ENCODE measurements at regions not wholly inside any gene's neighbourhood (a gene's known extent, or its start where the extent isn't known, plus 50 kb on each side); places are given as distances from the start of the nearest gene placed in this dataset.

GRCh38 chr6:15063253-15063853, 182.5 kb upstream of the JARID2 start (continued):
- TF ChIP-seq ZBTB33 (IDR thresholded peaks at IDR 0.05; ENCODE audit: borderline replicate concordance, low read depth) (no peak), ELF1 (IDR thresholded peaks at IDR 0.05) (no peak), MEF2A (IDR thresholded peaks at IDR 0.05; ENCODE audit: borderline replicate concordance, low read depth) (no peak), EP300 (IDR thresholded peaks at IDR 0.05; ENCODE audit: borderline replicate concordance in 1 of 2, low read depth in 1 of 2, low read length in 1 of 2) (no peak), MXI1 (IDR thresholded peaks at IDR 0.05; ENCODE audit: low read depth, low read length) (no peak)
- TF ChIP-seq, protein P1, sequence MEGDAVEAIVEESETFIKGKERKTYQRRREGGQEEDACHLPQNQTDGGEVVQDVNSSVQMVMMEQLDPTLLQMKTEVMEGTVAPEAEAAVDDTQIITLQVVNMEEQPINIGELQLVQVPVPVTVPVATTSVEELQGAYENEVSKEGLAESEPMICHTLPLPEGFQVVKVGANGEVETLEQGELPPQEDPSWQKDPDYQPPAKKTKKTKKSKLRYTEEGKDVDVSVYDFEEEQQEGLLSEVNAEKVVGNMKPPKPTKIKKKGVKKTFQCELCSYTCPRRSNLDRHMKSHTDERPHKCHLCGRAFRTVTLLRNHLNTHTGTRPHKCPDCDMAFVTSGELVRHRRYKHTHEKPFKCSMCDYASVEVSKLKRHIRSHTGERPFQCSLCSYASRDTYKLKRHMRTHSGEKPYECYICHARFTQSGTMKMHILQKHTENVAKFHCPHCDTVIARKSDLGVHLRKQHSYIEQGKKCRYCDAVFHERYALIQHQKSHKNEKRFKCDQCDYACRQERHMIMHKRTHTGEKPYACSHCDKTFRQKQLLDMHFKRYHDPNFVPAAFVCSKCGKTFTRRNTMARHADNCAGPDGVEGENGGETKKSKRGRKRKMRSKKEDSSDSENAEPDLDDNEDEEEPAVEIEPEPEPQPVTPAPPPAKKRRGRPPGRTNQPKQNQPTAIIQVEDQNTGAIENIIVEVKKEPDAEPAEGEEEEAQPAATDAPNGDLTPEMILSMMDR (IDR thresholded peaks at IDR 0.05), result no peak

DNA sequence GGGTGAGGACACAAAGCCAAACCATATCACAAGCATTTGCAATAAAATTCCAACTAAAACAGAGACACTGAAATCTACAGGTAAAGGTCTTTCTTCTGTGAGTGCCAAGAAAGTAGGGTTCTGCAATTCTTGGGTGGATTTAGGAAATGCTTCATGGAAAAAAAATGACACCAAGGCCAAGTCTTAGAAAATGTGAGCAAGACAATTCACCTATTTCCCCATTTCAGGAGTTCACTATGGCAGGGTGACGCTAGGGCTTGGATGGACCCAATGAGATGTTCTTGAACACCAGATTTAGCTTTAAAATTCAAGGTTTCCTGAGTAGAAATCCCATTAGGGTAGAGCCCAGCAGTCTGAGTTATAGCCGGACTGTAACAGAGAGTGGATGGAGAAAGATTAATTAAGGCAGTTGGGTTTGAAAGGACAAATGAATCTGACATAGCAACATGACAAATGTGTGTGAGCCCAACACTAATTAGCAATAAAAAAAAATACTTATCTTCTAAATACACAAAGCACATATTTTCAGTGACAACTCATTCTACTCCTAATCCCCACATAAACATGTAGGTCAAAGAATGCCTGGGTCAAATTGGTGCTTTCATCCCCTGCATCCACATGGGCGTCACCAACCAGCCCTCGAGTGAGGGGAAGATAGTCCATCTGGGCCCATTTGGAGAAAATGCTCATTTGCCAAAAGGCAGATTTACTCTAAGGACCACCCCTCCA, 180.4 kb upstream of the JARID2 start:
- no peak overlapping the region for H3K4me3 ChIP-seq (ENCODE audit: low read depth in 2 of 2, low read length in 1 of 2)
- CTCF ChIA-PET, result no interaction called here
- H3K4me2 ChIP-seq, result no peak overlapping the region

More for the DNA sequence above, 180.4 kb upstream of the JARID2 start:
- Histone ChIP-seq H3K9me2 (no peaks in the 10 kb centered on the region), H3K27ac (ENCODE audit: low read depth in 2 of 2, low read length in 1 of 2) (no peak overlapping the region), H4K20me1 (ENCODE audit: insufficient read depth) (no peaks in the 10 kb centered on the region), H3K36me3 (replicated peaks in 1 of 2; ENCODE audit: control insufficient read depth in 1 of 2, insufficient read depth in 2 of 2, low read length in 1 of 2) (no peaks in the 10 kb centered on the region), H3F3A (replicated peaks; ENCODE audit: insufficient read depth) (no peaks in the 10 kb centered on the region), H2AFZ (ENCODE audit: low read depth) (no peak overlapping the region), H3K27me3 (ENCODE audit: insufficient read depth) (no peaks in the 10 kb centered on the region), H3K79me2 (ENCODE audit: insufficient read depth) (no peaks in the 10 kb centered on the region), H3K9ac (no peak overlapping the region), H3K4me1 (ENCODE audit: control insufficient read depth in 1 of 2, insufficient read depth in 2 of 2, low read depth in 1 of 2, low read length in 1 of 2) (no peaks in the 10 kb centered on the region; a peak in 1 of 4 replicates), H3K9me3 (no peaks in the 10 kb centered on the region)
- DNase-seq, result no peak
- POLR2A ChIA-PET, result no interaction called here
- 43% methylated on average over 4 of the region's 4 CpGs for WGBS (ENCODE audit: low lambda C conversion rate)
- TF ChIP-seq CHD2 (IDR thresholded peaks at IDR 0.05; ENCODE audit: low read length, partially characterized antibody) (no peak), EZH2phosphoT487 (IDR thresholded peaks at IDR 0.05; ENCODE audit: borderline replicate concordance, low read depth) (no peak), NRF1 (IDR thresholded peaks at IDR 0.05; ENCODE audit: low read depth, low read length) (no peak)
- TF ChIP-seq, protein P1 (IDR thresholded peaks at IDR 0.05), result no peak

Measured in SK-N-SH (cell line).